KMS-11 (cell line): ENCODE measurements at regions not wholly inside any gene's neighbourhood (a gene's known extent, or its start where the extent isn't known, plus 50 kb on each side); places are given as distances from the start of the nearest gene placed in this dataset.
A peak's percentile ranks its signal among the peaks of the same experiment; 100 is the strongest.
"Not testable (repeated sequence)": the region's sequence is repeated elsewhere in the genome, so short reads cannot be mapped to it uniquely, and the experiment has no call there.

Source experiments
- H2AFZ ChIP-seq: fragments of 200-600 bp; sonication (generic); 2 replicates; pipeline ENCODE4 v1.6.1; 2016; ENCODE audit warnings: antibody characterized with exemption, mixed run types, low read depth
- H3K27ac ChIP-seq: fragments of 200-600 bp; sonication (generic); 2 replicates; pipeline ENCODE4 v1.6.1; 2016; ENCODE audit warnings: mild to moderate bottlenecking, mixed run types
- H3K27me3 ChIP-seq: fragments of 200-600 bp; sonication (generic); 2 replicates; pipeline ENCODE4 v1.6.1; 2017; ENCODE audit warnings: mild to moderate bottlenecking, low read depth, mixed run types, moderate library complexity; ENCODE audit not compliant: insufficient read depth
- H3K36me3 ChIP-seq: fragments of 200-600 bp; sonication (generic); 2 replicates; pipeline ENCODE4 v1.6.1; 2017; ENCODE audit warnings: mild to moderate bottlenecking, mixed run types; ENCODE audit not compliant: insufficient read depth
- H3K4me1 ChIP-seq: fragments of 200-600 bp; sonication (generic); 2 replicates; pipeline ENCODE4 v1.6.1; 2016; ENCODE audit warnings: mild to moderate bottlenecking, low read depth, mixed run types; ENCODE audit not compliant: poor library complexity, severe bottlenecking
- H3K4me2 ChIP-seq: fragments of 200-600 bp; sonication (generic); 2 replicates; pipeline ENCODE4 v1.7.0; 2016; ENCODE audit warnings: mild to moderate bottlenecking, mixed run types
- H3K4me3 ChIP-seq: fragments of 200-600 bp; sonication (generic); IDR thresholded peaks from 2 replicates; pipeline ENCODE4 v1.6.1; 2017; ENCODE audit warnings: low read depth, low read length, mixed read lengths; ENCODE audit not compliant: insufficient read depth
- H3K79me2 ChIP-seq: fragments of 200-600 bp; sonication (generic); 2 replicates; pipeline ENCODE4 v1.6.1; 2016; ENCODE audit warnings: low read depth, mixed run types; ENCODE audit not compliant: insufficient read depth
- H3K9ac ChIP-seq: fragments of 200-600 bp; sonication (generic); 2 replicates; pipeline ENCODE4 v1.6.1; 2016; ENCODE audit warnings: mild to moderate bottlenecking, mixed run types
- H4K20me1 ChIP-seq: fragments of 200-600 bp; sonication (generic); 2 replicates; pipeline ENCODE4 v1.6.1; 2016; ENCODE audit warnings: mild to moderate bottlenecking, mixed run types; ENCODE audit not compliant: insufficient read depth
- TF ChIP-seq, protein P1 (sequence below): fragments of 200-600 bp; sonication (generic); conservative IDR thresholded peaks from 2 replicates; pipeline ENCODE4 v1.6.1; 2017; ENCODE audit warnings: low read depth, mild to moderate bottlenecking, antibody characterized with exemption, low read length, moderate library complexity, mixed read lengths

DNA sequence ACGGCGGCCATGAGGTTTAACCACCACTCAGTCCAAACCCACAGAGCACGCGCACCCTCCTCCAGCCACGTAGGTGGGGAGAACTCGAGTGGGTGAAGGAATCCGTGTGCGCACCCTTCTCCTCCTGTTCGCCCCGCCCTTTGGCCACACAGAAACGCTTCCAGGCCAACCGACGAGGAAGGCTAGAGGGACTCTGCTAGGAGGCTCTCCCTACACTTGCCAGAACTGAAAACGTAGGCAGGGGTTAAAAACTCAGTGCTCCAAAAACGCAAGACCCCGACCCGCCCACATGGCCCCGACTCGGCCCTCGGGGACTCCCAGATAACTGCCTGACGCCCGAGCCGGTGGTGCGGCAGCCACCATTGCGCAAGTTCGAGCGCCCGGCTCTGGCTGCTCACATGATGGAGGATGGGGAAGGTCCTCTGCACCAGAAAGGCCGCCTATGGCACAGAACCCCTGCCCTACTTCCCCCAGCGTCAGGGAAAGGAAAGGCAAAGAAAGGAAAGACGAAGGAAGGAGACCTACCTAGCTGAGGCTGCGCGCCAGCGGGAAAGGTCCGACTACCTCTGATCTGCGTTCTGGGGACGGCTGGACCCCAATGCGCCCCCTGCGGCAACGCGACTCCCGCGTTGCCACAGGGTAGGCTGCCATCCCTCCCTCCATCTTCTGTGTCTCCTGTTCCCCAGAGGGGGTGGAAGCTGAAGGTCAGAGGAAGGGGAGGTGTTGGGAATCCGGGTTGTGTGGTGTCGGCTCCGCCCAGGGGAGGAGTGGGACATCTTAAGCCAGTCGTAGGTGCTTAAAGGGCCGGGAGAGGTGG is 201.9 kb upstream of the AGTR2 start:
- H3K36me3 ChIP-seq, result no peaks in the 10 kb centered on the region
- no peaks in the 10 kb centered on the region for H4K20me1 ChIP-seq
- no peaks in the 10 kb centered on the region for H3K27me3 ChIP-seq
- peak overlapping the region; percentile 47; the same call in 1 of the 2 replicates for H3K27ac ChIP-seq
- TF ChIP-seq, protein P1, sequence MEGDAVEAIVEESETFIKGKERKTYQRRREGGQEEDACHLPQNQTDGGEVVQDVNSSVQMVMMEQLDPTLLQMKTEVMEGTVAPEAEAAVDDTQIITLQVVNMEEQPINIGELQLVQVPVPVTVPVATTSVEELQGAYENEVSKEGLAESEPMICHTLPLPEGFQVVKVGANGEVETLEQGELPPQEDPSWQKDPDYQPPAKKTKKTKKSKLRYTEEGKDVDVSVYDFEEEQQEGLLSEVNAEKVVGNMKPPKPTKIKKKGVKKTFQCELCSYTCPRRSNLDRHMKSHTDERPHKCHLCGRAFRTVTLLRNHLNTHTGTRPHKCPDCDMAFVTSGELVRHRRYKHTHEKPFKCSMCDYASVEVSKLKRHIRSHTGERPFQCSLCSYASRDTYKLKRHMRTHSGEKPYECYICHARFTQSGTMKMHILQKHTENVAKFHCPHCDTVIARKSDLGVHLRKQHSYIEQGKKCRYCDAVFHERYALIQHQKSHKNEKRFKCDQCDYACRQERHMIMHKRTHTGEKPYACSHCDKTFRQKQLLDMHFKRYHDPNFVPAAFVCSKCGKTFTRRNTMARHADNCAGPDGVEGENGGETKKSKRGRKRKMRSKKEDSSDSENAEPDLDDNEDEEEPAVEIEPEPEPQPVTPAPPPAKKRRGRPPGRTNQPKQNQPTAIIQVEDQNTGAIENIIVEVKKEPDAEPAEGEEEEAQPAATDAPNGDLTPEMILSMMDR, result no peak
- H2AFZ ChIP-seq, result peak overlapping the region; percentile 82
- H3K9ac ChIP-seq, result peak overlapping the region; percentile 67; the same call in 1 of the 2 replicates
- H3K4me3 ChIP-seq, result no peak overlapping the region
- H3K4me2 ChIP-seq, result peak overlapping the region; percentile 84
- H3K4me1 ChIP-seq, result no peaks in the 10 kb centered on the region
- peaks cover 11% of the 10 kb centered on the region; the same call in 1 of the 2 replicates for H3K79me2 ChIP-seq

DNA sequence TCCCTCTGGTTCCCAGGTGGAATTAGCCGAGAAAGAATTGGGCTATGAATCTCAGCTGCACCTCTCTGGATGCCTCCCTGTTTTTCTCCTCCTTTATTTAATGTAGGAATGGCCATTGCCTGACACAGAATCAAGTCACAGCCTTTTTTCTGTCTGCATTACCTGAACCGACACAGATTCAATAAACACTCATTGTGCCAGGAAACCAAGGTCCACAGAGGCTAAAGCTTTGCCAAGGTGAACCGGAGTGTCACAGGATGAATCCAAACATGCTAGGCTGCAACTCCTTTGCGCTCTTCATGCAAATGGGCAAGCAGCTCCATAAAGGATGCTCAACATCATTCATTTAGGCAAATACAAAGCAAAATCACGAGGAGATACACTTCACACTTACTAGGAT is 199.8 kb upstream of the AGTR2 start:
- no peak overlapping the region for H3K27ac ChIP-seq
- TF ChIP-seq, protein P1, result no peak
- no peaks in the 10 kb centered on the region for H3K36me3 ChIP-seq
- no peak overlapping the region for H2AFZ ChIP-seq
- H3K9ac ChIP-seq, result no peak overlapping the region
- H3K4me1 ChIP-seq, result no peaks in the 10 kb centered on the region
- H3K4me2 ChIP-seq, result no peak overlapping the region
- H3K27me3 ChIP-seq, result no peaks in the 10 kb centered on the region
- H3K79me2 ChIP-seq, result peaks cover 4% of the 10 kb centered on the region; the same call in 1 of the 2 replicates
- H4K20me1 ChIP-seq, result no peaks in the 10 kb centered on the region
- H3K4me3 ChIP-seq, result no peak overlapping the region

DNA sequence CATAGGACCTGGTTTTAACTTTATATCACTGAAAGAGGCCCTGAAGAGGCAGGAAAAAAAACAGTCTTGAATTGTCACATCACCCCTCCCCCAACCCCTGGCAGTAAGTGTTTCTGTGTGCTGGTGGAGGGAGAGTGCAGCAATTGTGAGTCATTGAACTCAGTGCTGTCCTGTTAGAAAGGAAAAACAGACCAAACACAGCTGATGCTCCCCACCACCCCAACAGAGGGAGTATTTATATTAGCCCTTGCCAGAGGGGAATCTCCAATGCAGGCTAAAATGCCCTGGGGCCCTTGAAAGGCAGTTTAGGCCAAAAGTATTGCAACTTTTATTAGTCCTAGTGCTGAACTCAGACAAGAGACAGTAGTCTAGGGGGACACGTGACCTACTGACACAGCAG is 197.8 kb upstream of the AGTR2 start:
- H3K36me3 ChIP-seq, result no peaks in the 10 kb centered on the region
- no peaks in the 10 kb centered on the region for H3K27me3 ChIP-seq
- no peak overlapping the region for H2AFZ ChIP-seq
- no peak overlapping the region for H3K9ac ChIP-seq
- no peaks in the 10 kb centered on the region for H3K4me1 ChIP-seq
- H3K27ac ChIP-seq, result no peak overlapping the region
- H4K20me1 ChIP-seq, result no peaks in the 10 kb centered on the region
- H3K4me2 ChIP-seq, result no peak overlapping the region
- TF ChIP-seq, protein P1, result no peak
- H3K79me2 ChIP-seq, result peaks cover 2% of the 10 kb centered on the region; the same call in 1 of the 2 replicates
- no peak overlapping the region for H3K4me3 ChIP-seq

DNA sequence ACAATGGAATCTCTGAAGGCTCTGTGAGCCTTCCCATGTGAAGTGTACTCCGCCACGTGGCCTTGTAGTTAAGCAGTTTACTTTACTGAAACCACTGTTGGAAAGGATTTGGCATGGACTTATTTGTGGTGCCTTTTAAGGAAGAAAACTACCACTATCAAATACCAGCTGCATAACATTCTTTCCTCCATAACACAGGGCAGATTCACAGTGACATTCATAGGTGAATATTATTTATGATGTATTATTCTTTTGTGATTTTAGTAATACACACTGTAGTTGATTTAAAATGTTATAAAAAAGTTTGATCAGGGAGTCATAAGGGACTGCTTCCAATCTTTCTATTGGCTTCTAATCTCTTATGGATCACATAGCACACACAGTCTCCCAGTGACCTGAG is 192.5 kb upstream of the AGTR2 start:
- Histone ChIP-seq H3K9ac (no peak overlapping the region), H3K4me1 (peaks cover 9% of the 10 kb centered on the region), H4K20me1 (no peaks in the 10 kb centered on the region), H3K4me3 (no peak overlapping the region), H3K36me3 (no peaks in the 10 kb centered on the region), H3K79me2 (no peaks in the 10 kb centered on the region), H2AFZ (no peak overlapping the region), H3K27me3 (no peaks in the 10 kb centered on the region), H3K27ac (no peak overlapping the region), H3K4me2 (no peak overlapping the region)
- TF ChIP-seq, protein P1, result no peak

DNA sequence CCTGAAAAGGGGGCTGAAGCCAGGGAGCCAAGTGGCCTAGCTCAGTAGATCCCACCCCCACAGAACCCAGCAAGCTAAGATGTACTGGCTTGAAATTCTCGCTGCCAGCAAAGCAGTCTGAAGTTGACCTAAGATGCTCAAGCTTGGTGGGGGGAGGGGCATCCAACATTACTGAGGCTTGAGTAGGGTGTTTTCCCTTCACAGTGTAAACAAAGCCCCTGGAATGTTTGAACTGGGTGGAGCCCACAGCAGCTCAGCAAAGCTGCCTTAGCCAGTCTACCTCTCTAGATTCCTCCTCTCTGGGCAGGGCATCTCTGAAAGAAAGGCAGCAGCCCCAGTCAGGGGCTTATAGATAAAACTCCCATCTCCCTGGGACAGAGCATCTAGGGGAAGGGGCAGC is 187.4 kb upstream of the AGTR2 start:
- Histone ChIP-seq H2AFZ (peak overlapping the region; percentile 44; the same call in 1 of the 2 replicates), H3K4me1 (peaks cover 19% of the 10 kb centered on the region), H3K4me2 (peak overlapping the region; percentile 36; the same call in 1 of the 2 replicates)
- H4K20me1 ChIP-seq, H3K4me3 ChIP-seq, H3K27ac ChIP-seq, H3K9ac ChIP-seq, H3K36me3 ChIP-seq, H3K27me3 ChIP-seq, H3K79me2 ChIP-seq: not testable (repeated sequence)

DNA sequence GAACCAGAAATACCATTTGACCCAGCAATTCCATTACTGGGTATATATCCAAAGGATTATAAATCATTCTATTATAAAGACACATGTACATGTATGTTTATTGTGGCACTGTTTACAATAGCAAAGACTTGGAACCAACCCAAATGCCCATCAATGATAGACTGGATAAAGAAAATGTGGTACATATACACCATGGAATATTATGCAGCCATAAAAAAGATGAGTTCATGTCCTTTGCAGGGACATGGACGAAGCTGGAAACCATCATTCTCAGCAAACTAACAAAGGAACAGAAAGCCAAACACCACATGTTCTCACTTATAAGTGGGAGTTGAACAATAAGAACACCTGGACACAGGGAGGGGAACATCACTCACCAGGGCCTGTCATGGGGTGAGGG is 183.1 kb upstream of the AGTR2 start:
- H3K9ac ChIP-seq, H3K4me2 ChIP-seq, H3K36me3 ChIP-seq, H3K4me3 ChIP-seq, H3K79me2 ChIP-seq, H2AFZ ChIP-seq, H4K20me1 ChIP-seq, H3K27me3 ChIP-seq, H3K27ac ChIP-seq: not testable (repeated sequence)
- peaks cover 16% of the 10 kb centered on the region for H3K4me1 ChIP-seq
